CD4-positive, CD25-positive, alpha-beta regulatory T cell (primary cell): ENCODE measurements at regions not wholly inside any gene's neighbourhood (a gene's known extent, or its start where the extent isn't known, plus 50 kb on each side); places are given as distances from the start of the nearest gene placed in this dataset.
A peak's percentile ranks its signal among the peaks of the same experiment; 100 is the strongest.

Experiments used
- ATAC-seq, 2 donors: fragments of 150-1000 bp; cut with Tn5 transposase; one replicate each; pipeline ENCODE4 v1.10.0; 2021; ENCODE audit warnings: low read depth in 2 of 2, moderate number of reproducible peaks in 2 of 2, moderate library complexity in 1 of 2
- DNase-seq, 3 donors: peaks; one replicate each; pipeline versions ENCODE4 v3.0.0 to v3.0.0-alpha.2; 2012 to 2022; ENCODE audit warnings: mixed read lengths in 1 of 3
- H3K27ac ChIP-seq: one replicate; pipeline ENCODE4 v1.7.0; 2013; ENCODE audit warnings: mild to moderate bottlenecking, low read length; ENCODE audit not compliant: insufficient read depth, poor library complexity, severe bottlenecking
- H3K27me3 ChIP-seq: one replicate; pipeline ENCODE4 v1.7.0; 2013; ENCODE audit warnings: low read length; ENCODE audit not compliant: control insufficient read depth, insufficient read depth
- H3K36me3 ChIP-seq: one replicate; pipeline ENCODE4 v1.7.0; 2013; ENCODE audit warnings: mild to moderate bottlenecking, low read length, moderate library complexity; ENCODE audit not compliant: control insufficient read depth, insufficient read depth
- H3K4me1 ChIP-seq: 2 replicates; pipeline ENCODE4 v1.7.0; 2013; ENCODE audit warnings: mild to moderate bottlenecking, low read length; ENCODE audit not compliant: insufficient read depth, control insufficient read depth, poor library complexity, severe bottlenecking
- H3K4me3 ChIP-seq: one replicate; pipeline ENCODE4 v1.7.0; 2013; ENCODE audit warnings: low read depth, mild to moderate bottlenecking, low read length, moderate library complexity
- H3K9me3 ChIP-seq, 2 experiments: 1 replicate in 1 of 2; 2 replicates in 1 of 2; pipeline ENCODE4 v1.7.0; 2013; ENCODE audit warnings: low read length in 2 of 2, mild to moderate bottlenecking in 1 of 2, moderate library complexity in 1 of 2; ENCODE audit not compliant: control insufficient read depth in 2 of 2
- H3K27ac Mint-ChIP-seq, 3 donors: one replicate each; pipeline ENCODE4 v1.8.0; 2020 to 2022; ENCODE audit warnings: mild to moderate bottlenecking in 3 of 3, mixed read lengths in 3 of 3, moderate library complexity in 2 of 3
- H3K27me3 Mint-ChIP-seq: one replicate; pipeline ENCODE4 v1.8.0; 2022; ENCODE audit warnings: mild to moderate bottlenecking, mixed read lengths
- H3K36me3 Mint-ChIP-seq: one replicate; pipeline ENCODE4 v1.8.0; 2020; ENCODE audit warnings: mixed read lengths
- H3K4me1 Mint-ChIP-seq, 4 donors: one replicate each; pipeline ENCODE4 v1.8.0; 2020 to 2022; ENCODE audit warnings: mixed read lengths in 4 of 4, mild to moderate bottlenecking in 1 of 4
- H3K4me3 Mint-ChIP-seq, 4 donors: one replicate each; pipeline ENCODE4 v1.8.0; 2020 to 2022; ENCODE audit warnings: mild to moderate bottlenecking in 4 of 4, mixed read lengths in 4 of 4, moderate library complexity in 3 of 4
- H3K9me3 Mint-ChIP-seq, 7 donors: one replicate each; pipeline ENCODE4 v1.8.0; 2020 to 2022; ENCODE audit warnings: mixed read lengths in 7 of 7, mild to moderate bottlenecking in 3 of 7, moderate library complexity in 2 of 7

DNA sequence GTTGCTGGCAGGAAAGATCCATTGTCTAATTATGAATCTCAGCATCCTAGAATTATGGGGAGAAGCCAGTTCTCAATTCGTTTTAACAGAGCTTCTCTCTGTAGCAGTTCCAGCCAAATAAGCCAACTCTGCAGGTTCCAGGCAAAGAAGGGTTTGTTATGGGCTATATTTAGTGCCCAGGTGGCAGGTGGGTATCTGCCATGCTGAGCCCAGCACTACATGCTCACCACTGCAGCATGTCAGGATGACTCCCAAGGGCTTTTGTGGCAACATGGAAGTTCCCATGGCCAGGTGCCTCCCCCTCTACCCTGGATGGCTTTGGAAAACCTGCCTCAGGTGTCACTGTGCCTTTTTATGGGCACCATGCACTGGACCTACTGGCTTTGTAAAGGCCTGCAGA is 74.5 kb upstream of the KCNK12 start:
- no peak for DNase-seq
- H3K9me3 Mint-ChIP-seq, result peaks cover 0 to 4% (median 0%) of the 10 kb centered on the region in 7 donors
- no peaks in the 10 kb centered on the region for H3K4me1 Mint-ChIP-seq

DNA sequence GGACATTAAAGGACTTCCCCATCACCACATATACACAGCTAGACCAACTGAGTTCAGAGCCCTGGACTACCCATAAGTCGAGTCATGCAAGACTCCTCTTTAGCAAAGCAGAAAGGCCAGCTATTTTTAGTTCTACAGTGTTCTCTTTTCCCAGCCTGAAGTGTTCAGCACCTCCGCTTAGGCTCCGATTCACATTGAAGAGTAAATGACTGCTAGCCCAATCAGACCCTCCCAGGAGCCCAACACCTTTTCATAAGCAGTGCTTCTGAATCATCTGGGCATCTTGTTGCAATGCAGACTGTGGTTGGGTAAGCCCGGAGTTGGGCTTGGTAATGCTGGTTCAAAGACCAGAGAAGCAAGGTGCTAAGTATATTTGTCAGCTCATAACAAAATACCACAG is 73.6 kb upstream of the KCNK12 start:
- no peak overlapping the region for H3K27ac ChIP-seq
- H3K4me1 ChIP-seq, result no peaks in the 10 kb centered on the region
- DNase-seq (no peak), ATAC-seq (no peak)
- H3K9me3 ChIP-seq, result no peaks in the 10 kb centered on the region
- Mint-ChIP-seq H3K4me1 (no peaks in the 10 kb centered on the region), H3K27me3 (peaks cover 18% of the 10 kb centered on the region), H3K9me3 (peaks cover 0 to 4% (median 0%) of the 10 kb centered on the region in 7 donors), H3K36me3 (no peaks in the 10 kb centered on the region), H3K4me3 (no peak overlapping the region), H3K27ac (no peak overlapping the region)
- H3K4me3 ChIP-seq, result no peak overlapping the region
- no peaks in the 10 kb centered on the region for H3K27me3 ChIP-seq
- H3K36me3 ChIP-seq, result no peaks in the 10 kb centered on the region

More for the DNA sequence above, 74.5 kb upstream of the KCNK12 start:
- H3K9me3 ChIP-seq, result no peaks in the 10 kb centered on the region
- H3K4me3 ChIP-seq, result no peak overlapping the region
- no peaks in the 10 kb centered on the region for H3K27me3 ChIP-seq
- no peaks in the 10 kb centered on the region for H3K4me1 ChIP-seq
- no peak for ATAC-seq
- Mint-ChIP-seq H3K4me3 (no peak overlapping the region), H3K36me3 (no peaks in the 10 kb centered on the region), H3K27me3 (peaks cover 18% of the 10 kb centered on the region), H3K27ac (no peak overlapping the region)
- no peak overlapping the region for H3K27ac ChIP-seq
- H3K36me3 ChIP-seq, result no peaks in the 10 kb centered on the region

DNA sequence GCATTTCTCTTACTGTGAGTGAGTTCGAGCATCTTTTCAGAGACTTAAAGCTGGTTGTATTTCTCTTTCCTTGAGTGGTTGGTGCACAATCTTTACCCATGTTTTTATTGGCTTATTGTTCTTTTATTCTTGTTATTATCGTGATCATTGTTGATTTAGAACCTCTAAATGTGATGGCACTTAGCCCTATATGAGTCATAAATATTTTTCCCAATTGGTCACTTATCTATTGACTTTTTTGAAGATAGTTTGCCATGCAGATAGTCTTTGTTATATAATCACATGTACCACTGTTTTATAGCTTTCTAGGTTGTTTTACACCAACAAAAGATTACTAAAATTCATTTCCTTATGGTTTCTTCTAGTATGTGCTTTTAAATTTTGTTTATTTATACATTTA is 70.6 kb upstream of the KCNK12 start:
- no peak for ATAC-seq
- H3K9me3 ChIP-seq, result no peaks in the 10 kb centered on the region
- H3K36me3 Mint-ChIP-seq, result no peaks in the 10 kb centered on the region
- peaks cover 0 to 2% (median 0%) of the 10 kb centered on the region in 7 donors for H3K9me3 Mint-ChIP-seq
- peaks cover 18% of the 10 kb centered on the region for H3K27me3 Mint-ChIP-seq
- no peaks in the 10 kb centered on the region for H3K4me1 ChIP-seq
- no peak overlapping the region for H3K27ac Mint-ChIP-seq
- H3K4me3 ChIP-seq, result no peak overlapping the region
- no peak overlapping the region for H3K27ac ChIP-seq
- H3K4me3 Mint-ChIP-seq, result no peak overlapping the region
- no peaks in the 10 kb centered on the region for H3K4me1 Mint-ChIP-seq
- H3K27me3 ChIP-seq, result no peaks in the 10 kb centered on the region
- no peaks in the 10 kb centered on the region for H3K36me3 ChIP-seq
- no peak for DNase-seq

DNA sequence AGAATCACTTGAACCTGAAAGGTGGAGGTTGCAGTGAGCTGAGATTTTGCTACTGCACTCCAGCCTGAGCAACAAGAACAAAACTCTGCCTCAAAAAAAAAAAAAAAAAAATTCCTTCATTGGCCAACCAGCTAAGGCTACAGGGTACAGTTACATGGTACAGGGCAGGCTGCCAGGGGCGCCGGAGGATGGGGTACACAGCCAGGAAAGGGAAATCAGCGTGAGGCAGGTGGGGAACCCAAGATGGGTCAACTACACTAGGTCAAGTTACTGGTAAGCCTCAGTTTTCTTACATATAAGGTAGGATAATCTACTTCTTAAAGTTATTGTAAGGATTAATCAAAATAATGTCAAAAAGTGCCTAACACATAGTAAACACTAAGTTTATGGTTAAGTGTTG is 69.6 kb upstream of the KCNK12 start:
- Histone ChIP-seq H3K27me3 (no peaks in the 10 kb centered on the region), H3K36me3 (no peaks in the 10 kb centered on the region), H3K4me1 (no peaks in the 10 kb centered on the region), H3K27ac (no peak overlapping the region), H3K9me3 (no peaks in the 10 kb centered on the region), H3K4me3 (no peak overlapping the region)
- DNase-seq, result no peak
- no peaks in the 10 kb centered on the region for H3K4me1 Mint-ChIP-seq
- no peak overlapping the region for H3K4me3 Mint-ChIP-seq
- H3K27me3 Mint-ChIP-seq, result peaks cover 18% of the 10 kb centered on the region
- no peak overlapping the region for H3K27ac Mint-ChIP-seq
- no peak for ATAC-seq
- no peaks in the 10 kb centered on the region for H3K36me3 Mint-ChIP-seq
- peaks cover 0 to 2% (median 0%) of the 10 kb centered on the region in 7 donors for H3K9me3 Mint-ChIP-seq

DNA sequence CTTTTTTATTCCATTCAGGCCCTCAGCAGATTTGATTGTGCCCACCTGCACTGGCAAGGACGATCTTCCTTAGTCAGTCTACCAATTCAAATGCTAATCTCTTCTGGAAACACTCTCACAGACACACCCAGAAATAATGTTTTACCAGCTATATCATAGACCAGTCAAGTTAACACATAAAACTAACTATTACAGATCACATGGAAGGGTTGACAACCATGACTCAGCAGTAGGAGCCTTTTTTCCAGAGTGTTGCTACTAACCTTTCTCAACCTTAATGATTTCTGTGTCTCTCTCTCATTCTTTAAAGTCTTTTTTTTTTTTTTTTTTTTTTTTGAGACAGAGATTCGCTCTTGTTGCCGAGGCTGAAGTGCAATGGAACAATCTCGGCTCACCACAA is 68.7 kb upstream of the KCNK12 start:
- no peak overlapping the region for H3K4me3 ChIP-seq
- Mint-ChIP-seq H3K4me3 (no peak overlapping the region), H3K36me3 (no peaks in the 10 kb centered on the region), H3K9me3 (peaks cover 0 to 2% (median 0%) of the 10 kb centered on the region in 7 donors), H3K4me1 (no peaks in the 10 kb centered on the region), H3K27ac (no peak overlapping the region), H3K27me3 (peaks cover 18% of the 10 kb centered on the region)
- no peaks in the 10 kb centered on the region for H3K4me1 ChIP-seq
- H3K27ac ChIP-seq, result no peak overlapping the region
- DNase-seq (no peak), ATAC-seq (no peak)
- no peaks in the 10 kb centered on the region for H3K36me3 ChIP-seq
- no peaks in the 10 kb centered on the region for H3K27me3 ChIP-seq
- no peaks in the 10 kb centered on the region for H3K9me3 ChIP-seq

DNA sequence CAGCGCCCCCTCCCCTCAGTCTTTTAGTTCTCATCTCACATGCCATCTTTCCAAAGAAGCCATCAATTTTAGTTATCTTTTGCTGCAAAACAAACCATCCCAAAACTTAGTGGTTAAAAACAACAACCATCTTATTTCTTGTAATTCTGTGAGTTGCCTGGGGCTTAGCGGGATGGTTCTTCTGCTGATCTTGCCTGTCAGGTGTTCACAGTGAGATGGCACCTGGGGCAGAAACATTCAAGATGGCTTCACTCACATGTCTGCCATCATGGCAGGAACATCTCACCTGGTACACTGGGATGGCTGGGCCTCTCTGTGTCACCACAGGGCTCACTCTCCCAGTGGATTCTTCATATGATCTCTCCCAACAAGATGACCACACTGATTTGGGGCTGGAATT is 67.6 kb upstream of the KCNK12 start:
- Histone ChIP-seq H3K27me3 (no peaks in the 10 kb centered on the region), H3K36me3 (no peaks in the 10 kb centered on the region), H3K27ac (no peak overlapping the region), H3K9me3 (no peaks in the 10 kb centered on the region), H3K4me1 (no peaks in the 10 kb centered on the region), H3K4me3 (no peak overlapping the region)
- peaks cover 0 to 2% (median 0%) of the 10 kb centered on the region in 7 donors for H3K9me3 Mint-ChIP-seq
- H3K36me3 Mint-ChIP-seq, result no peaks in the 10 kb centered on the region
- no peak for ATAC-seq
- H3K27ac Mint-ChIP-seq, result peak overlapping the region in 1 of 3 donors; percentile 17
- no peak overlapping the region for H3K4me3 Mint-ChIP-seq
- no peak for DNase-seq
- peaks cover 24% of the 10 kb centered on the region for H3K27me3 Mint-ChIP-seq
- H3K4me1 Mint-ChIP-seq, result no peaks in the 10 kb centered on the region

DNA sequence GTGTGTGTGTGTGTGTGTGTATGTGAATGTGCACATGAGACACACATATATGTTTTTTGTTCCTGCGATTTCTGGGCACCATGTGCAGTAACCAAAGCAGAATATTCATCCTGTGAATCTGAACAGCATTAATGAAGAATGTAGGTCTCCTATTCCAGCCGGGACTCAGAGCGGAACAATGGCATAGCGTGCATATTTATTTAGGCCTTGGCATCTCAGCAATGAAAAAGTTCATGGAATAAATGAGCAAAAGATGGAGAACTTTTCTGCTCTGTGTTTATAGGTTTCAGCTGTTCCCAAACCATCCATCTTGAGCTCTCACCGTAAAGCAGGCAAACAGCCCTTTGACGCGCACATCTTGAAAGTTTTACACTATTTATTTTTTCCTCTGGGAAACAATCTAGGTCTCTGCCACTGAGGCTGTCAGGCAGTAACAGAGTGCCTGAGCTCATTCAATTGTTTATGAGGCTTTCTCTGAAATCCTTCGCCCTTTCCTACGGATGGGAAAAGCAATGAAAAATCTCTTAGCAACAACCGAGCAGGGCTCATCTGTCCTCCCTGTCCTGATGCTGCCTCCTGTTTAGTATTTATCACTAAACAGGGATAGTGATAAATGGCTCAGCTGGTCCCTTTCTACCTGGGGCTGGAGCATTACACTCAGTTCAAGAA is 65.9 kb upstream of the KCNK12 start:
- H3K27ac Mint-ChIP-seq, result no peak overlapping the region
- H3K4me3 ChIP-seq, result no peak overlapping the region
- H3K9me3 Mint-ChIP-seq, result peaks cover 0 to 2% (median 0%) of the 10 kb centered on the region in 7 donors
- no peak overlapping the region for H3K4me3 Mint-ChIP-seq
- ATAC-seq (no peak), DNase-seq (no peak)
- peaks cover 11% of the 10 kb centered on the region for H3K27me3 Mint-ChIP-seq
- H3K9me3 ChIP-seq, result no peaks in the 10 kb centered on the region
- H3K4me1 Mint-ChIP-seq, result no peaks in the 10 kb centered on the region
- H3K36me3 Mint-ChIP-seq, result no peaks in the 10 kb centered on the region
- H3K36me3 ChIP-seq, result no peaks in the 10 kb centered on the region
- no peaks in the 10 kb centered on the region for H3K27me3 ChIP-seq
- H3K27ac ChIP-seq, result no peak overlapping the region
- no peaks in the 10 kb centered on the region for H3K4me1 ChIP-seq

DNA sequence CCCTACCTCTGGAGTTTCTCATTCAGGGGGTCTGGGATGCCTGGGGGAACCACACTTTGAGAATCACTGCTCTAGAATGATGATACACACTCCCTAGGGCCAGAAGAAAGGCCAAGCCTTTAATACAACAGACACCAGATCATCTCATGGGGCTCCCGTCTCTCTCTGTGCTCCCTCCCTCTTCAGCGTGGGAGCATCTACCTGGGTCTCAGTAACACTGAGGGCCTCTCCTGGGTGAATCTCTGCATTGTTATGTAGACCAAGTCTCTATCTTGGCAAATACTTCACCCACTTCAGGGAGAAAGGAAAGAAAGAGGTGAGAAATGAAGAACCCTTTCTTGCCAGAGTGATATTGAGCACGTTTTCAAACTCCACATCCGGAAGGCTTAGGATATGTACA is 65.4 kb upstream of the KCNK12 start:
- Histone ChIP-seq H3K36me3 (no peaks in the 10 kb centered on the region), H3K9me3 (no peaks in the 10 kb centered on the region), H3K4me3 (no peak overlapping the region), H3K27ac (no peak overlapping the region), H3K4me1 (no peaks in the 10 kb centered on the region), H3K27me3 (no peaks in the 10 kb centered on the region)
- no peak for DNase-seq
- Mint-ChIP-seq H3K4me3 (no peak overlapping the region), H3K27ac (no peak overlapping the region), H3K27me3 (peaks cover 6% of the 10 kb centered on the region), H3K4me1 (no peaks in the 10 kb centered on the region), H3K36me3 (no peaks in the 10 kb centered on the region), H3K9me3 (peaks cover 0 to 2% (median 0%) of the 10 kb centered on the region in 7 donors)
- no peak for ATAC-seq
